H9 (cell line): ENCODE measurements at regions not wholly inside any gene's neighbourhood (a gene's known extent, or its start where the extent isn't known, plus 50 kb on each side); places are given as distances from the start of the nearest gene placed in this dataset.

Experiments used
- DNase-seq: peaks from one replicate; pipeline ENCODE4 v3.0.0-alpha.2; 2017
- H2AFZ ChIP-seq: one replicate; pipeline ENCODE4 v1.6.1; 2013; ENCODE audit warnings: mild to moderate bottlenecking, low read length, control low read depth, moderate library complexity
- H2AK5ac ChIP-seq: 2 replicates; pipeline ENCODE4 v1.6.1; 2013; ENCODE audit warnings: low read length, control low read depth, mixed read lengths; ENCODE audit not compliant: insufficient read length
- H2BK120ac ChIP-seq: one replicate; pipeline ENCODE4 v1.6.1; 2013; ENCODE audit warnings: low read depth, mild to moderate bottlenecking, low read length, control low read depth, inconsistent platforms; ENCODE audit not compliant: poor library complexity, severe bottlenecking
- H2BK12ac ChIP-seq: 2 replicates; pipeline ENCODE4 v1.6.1; 2013; ENCODE audit warnings: low read length, control low read depth, mixed read lengths, low read depth; ENCODE audit not compliant: insufficient read length
- H2BK15ac ChIP-seq: 2 replicates; pipeline ENCODE4 v1.6.1; 2013; ENCODE audit warnings: low read depth, low read length, control low read depth
- H2BK20ac ChIP-seq: one replicate; pipeline ENCODE4 v1.6.1; 2013; ENCODE audit warnings: low read depth, mild to moderate bottlenecking, low read length, control low read depth, inconsistent platforms; ENCODE audit not compliant: poor library complexity, severe bottlenecking
- H2BK5ac ChIP-seq: 2 replicates; pipeline ENCODE4 v1.6.1; 2013; ENCODE audit warnings: low read length, control low read depth, mixed read lengths; ENCODE audit not compliant: insufficient read length
- H3K14ac ChIP-seq: 2 replicates; pipeline ENCODE4 v1.6.1; 2013; ENCODE audit warnings: low read length, control low read depth; ENCODE audit not compliant: insufficient read depth
- H3K18ac ChIP-seq: 2 replicates; pipeline ENCODE4 v1.6.1; 2013; ENCODE audit warnings: low read depth, mild to moderate bottlenecking, mixed read lengths, low read length, control low read depth; ENCODE audit not compliant: insufficient read length
- H3K23ac ChIP-seq: 2 replicates; pipeline ENCODE4 v1.6.1; 2013; ENCODE audit warnings: low read length, control low read depth, mixed read lengths, low read depth; ENCODE audit not compliant: insufficient read length
- H3K23me2 ChIP-seq: 2 replicates; pipeline ENCODE4 v1.6.1; 2013; ENCODE audit warnings: low read depth, mild to moderate bottlenecking, mixed read lengths, low read length, control low read depth; ENCODE audit not compliant: insufficient read length, poor library complexity, severe bottlenecking
- H3K27ac ChIP-seq: 2 replicates; pipeline ENCODE4 v1.5.1; 2013; ENCODE audit warnings: low read length, control low read depth, mixed read lengths, low read depth; ENCODE audit not compliant: insufficient read length
- H3K27me3 ChIP-seq: 2 replicates; pipeline ENCODE4 v1.6.1; 2013; ENCODE audit warnings: low read length, control low read depth, inconsistent platforms; ENCODE audit not compliant: insufficient read depth
- H3K4ac ChIP-seq: 2 replicates; pipeline ENCODE4 v1.6.1; 2013; ENCODE audit warnings: low read depth, mild to moderate bottlenecking, control low read depth, inconsistent platforms, low read length, moderate library complexity
- H3K4me1 ChIP-seq: 2 replicates; pipeline ENCODE4 v1.6.1; 2013; ENCODE audit warnings: low read length, control low read depth, inconsistent platforms; ENCODE audit not compliant: insufficient read depth
- H3K4me2 ChIP-seq: 2 replicates; pipeline ENCODE4 v1.6.1; 2013; ENCODE audit warnings: low read length, control low read depth, mixed read lengths; ENCODE audit not compliant: insufficient read length, insufficient read depth
- H3K56ac ChIP-seq: 2 replicates; pipeline ENCODE4 v1.6.1; 2013; ENCODE audit warnings: low read depth, mild to moderate bottlenecking, mixed read lengths, low read length, control low read depth; ENCODE audit not compliant: insufficient read length
- H3K79me1 ChIP-seq: 2 replicates; pipeline ENCODE4 v1.6.1; 2013; ENCODE audit warnings: low read depth, mild to moderate bottlenecking, moderate library complexity, low read length, control low read depth, inconsistent platforms; ENCODE audit not compliant: insufficient read depth, poor library complexity, severe bottlenecking
- H3K79me2 ChIP-seq: 2 replicates; pipeline ENCODE4 v1.6.1; 2013; ENCODE audit warnings: low read length, control low read depth, inconsistent platforms; ENCODE audit not compliant: insufficient read depth
- H3K9ac ChIP-seq: 2 replicates; pipeline ENCODE4 v1.6.1; 2013; ENCODE audit warnings: low read length, control low read depth, mixed read lengths; ENCODE audit not compliant: insufficient read length; ENCODE audit errors: extremely low read depth
- H3K9me3 ChIP-seq: one replicate; pipeline ENCODE4 v1.6.1; 2013; ENCODE audit warnings: low read depth, low read length, inconsistent platforms; ENCODE audit not compliant: control insufficient read depth
- H3T11ph ChIP-seq: one replicate; pipeline ENCODE4 v1.6.1; 2013; ENCODE audit warnings: mild to moderate bottlenecking, low read length, control low read depth, inconsistent platforms
- H4K20me1 ChIP-seq: one replicate; pipeline ENCODE4 v1.6.1; 2013; ENCODE audit not compliant: control insufficient read depth, insufficient read length, insufficient read depth
- H4K5ac ChIP-seq: 2 replicates; pipeline ENCODE4 v1.6.1; 2013; ENCODE audit warnings: low read depth, mild to moderate bottlenecking, mixed read lengths, low read length, control low read depth; ENCODE audit not compliant: insufficient read length
- H4K8ac ChIP-seq: replicated peaks from 2 replicates; pipeline ENCODE4 v1.6.1; 2013; ENCODE audit warnings: low read length, control low read depth, mixed read lengths, low read depth; ENCODE audit not compliant: insufficient read length
- H4K91ac ChIP-seq: 2 replicates; pipeline ENCODE4 v1.6.1; 2013; ENCODE audit warnings: low read depth, mild to moderate bottlenecking, moderate library complexity, mixed read lengths, low read length, control low read depth; ENCODE audit not compliant: insufficient read length
- H3K27ac Mint-ChIP-seq, 3 experiments: 2 replicates in 2 of 3; 3 replicates in 1 of 3; pipeline ENCODE4 v1.8.0; 2020 to 2021; ENCODE audit warnings: mixed read lengths in 3 of 3, mild to moderate bottlenecking in 1 of 3, moderate library complexity in 1 of 3
- H3K27me3 Mint-ChIP-seq: 2 replicates; pipeline ENCODE4 v1.8.0; 2021; ENCODE audit warnings: low read depth, mild to moderate bottlenecking, moderate library complexity, mixed read lengths
- H3K36me3 Mint-ChIP-seq, 3 experiments: 2 replicates in 2 of 3; 3 replicates in 1 of 3; pipeline ENCODE4 v1.8.0; 2020 to 2021; ENCODE audit warnings: low read depth in 3 of 3, mixed read lengths in 3 of 3; ENCODE audit not compliant: insufficient read depth in 1 of 3
- H3K4me1 Mint-ChIP-seq, 2 experiments: 2 replicates each; pipeline ENCODE4 v1.8.0; 2020; ENCODE audit warnings: mixed read lengths in 2 of 2
- H3K4me3 Mint-ChIP-seq, 2 experiments: 2 replicates in 1 of 2; 3 replicates in 1 of 2; pipeline ENCODE4 v1.8.0; 2020 to 2021; ENCODE audit warnings: mild to moderate bottlenecking in 2 of 2, mixed read lengths in 2 of 2, moderate library complexity in 1 of 2
- H3K9me3 Mint-ChIP-seq, 2 experiments: 2 replicates in 1 of 2; 3 replicates in 1 of 2; pipeline ENCODE4 v1.8.0; 2020; ENCODE audit warnings: mild to moderate bottlenecking in 2 of 2, mixed read lengths in 2 of 2, moderate library complexity in 1 of 2
- WGBS: extraction: QIAGEN DNeasy Blood & Tissue Kit; methylation state at CpG from one replicate; pipeline ENCODE4 v1.1.7; 2013; ENCODE audit warnings: missing lambda C conversion rate, low lambda C conversion rate, mixed read lengths; ENCODE audit not compliant: insufficient read length; ENCODE audit errors: extremely low coverage; 5-methylcytosine and 5-hydroxymethylcytosine counted together
- TF ChIP-seq, protein P1 (sequence below): fragments of 200-600 bp; sonication (generic); conservative IDR thresholded peaks from 3 replicates; pipeline ENCODE4 v1.8.0; 2021; ENCODE audit warnings: antibody characterized with exemption, mild to moderate bottlenecking

DNA sequence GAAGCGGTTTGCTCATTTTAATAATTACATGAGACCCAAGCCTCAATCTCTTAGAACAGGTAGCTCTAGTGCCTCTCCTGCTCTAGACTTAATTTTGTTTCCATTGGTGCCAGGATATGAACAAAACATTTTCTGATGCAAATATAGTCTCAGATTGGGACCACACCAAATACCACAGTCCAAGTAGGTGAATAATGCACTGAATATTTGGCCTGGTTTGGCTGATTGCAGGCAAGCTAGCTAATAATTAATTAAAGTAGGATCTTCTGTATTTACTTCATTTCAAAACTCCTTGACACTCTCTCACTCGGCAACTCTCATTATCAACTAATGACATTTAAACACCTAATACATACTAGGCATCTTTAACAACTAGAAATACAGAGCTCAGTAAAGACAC, 219.6 kb downstream of the LTN1 start:
- no peak overlapping the region for H3K4me3 Mint-ChIP-seq
- no peak overlapping the region for H2BK5ac ChIP-seq
- H3K4me2 ChIP-seq: no peak overlapping the region
- H3K27ac ChIP-seq: no peak overlapping the region
- H3K79me1 ChIP-seq: no peaks in the 10 kb centered on the region
- H2BK20ac ChIP-seq: no peak overlapping the region
- no peak overlapping the region for H3K4ac ChIP-seq
- H2AK5ac ChIP-seq: no peak overlapping the region
- no peak overlapping the region for H4K8ac ChIP-seq
- H3K56ac ChIP-seq: no peak overlapping the region
- H2BK15ac ChIP-seq: no peak overlapping the region
- no peaks in the 10 kb centered on the region for H3K36me3 Mint-ChIP-seq
- H3K23ac ChIP-seq: no peak overlapping the region
- no peak for DNase-seq
- no CpG with 5 or more reads among the region's 2 CpGs for WGBS
- no peak overlapping the region for H2BK12ac ChIP-seq
- no peak overlapping the region for H3T11ph ChIP-seq
- no peaks in the 10 kb centered on the region for H3K9me3 ChIP-seq
- no peaks in the 10 kb centered on the region for H3K23me2 ChIP-seq
- H4K20me1 ChIP-seq: no peaks in the 10 kb centered on the region
- no peak overlapping the region for H4K91ac ChIP-seq
- no peaks in the 10 kb centered on the region for H3K79me2 ChIP-seq
- TF ChIP-seq, protein P1, sequence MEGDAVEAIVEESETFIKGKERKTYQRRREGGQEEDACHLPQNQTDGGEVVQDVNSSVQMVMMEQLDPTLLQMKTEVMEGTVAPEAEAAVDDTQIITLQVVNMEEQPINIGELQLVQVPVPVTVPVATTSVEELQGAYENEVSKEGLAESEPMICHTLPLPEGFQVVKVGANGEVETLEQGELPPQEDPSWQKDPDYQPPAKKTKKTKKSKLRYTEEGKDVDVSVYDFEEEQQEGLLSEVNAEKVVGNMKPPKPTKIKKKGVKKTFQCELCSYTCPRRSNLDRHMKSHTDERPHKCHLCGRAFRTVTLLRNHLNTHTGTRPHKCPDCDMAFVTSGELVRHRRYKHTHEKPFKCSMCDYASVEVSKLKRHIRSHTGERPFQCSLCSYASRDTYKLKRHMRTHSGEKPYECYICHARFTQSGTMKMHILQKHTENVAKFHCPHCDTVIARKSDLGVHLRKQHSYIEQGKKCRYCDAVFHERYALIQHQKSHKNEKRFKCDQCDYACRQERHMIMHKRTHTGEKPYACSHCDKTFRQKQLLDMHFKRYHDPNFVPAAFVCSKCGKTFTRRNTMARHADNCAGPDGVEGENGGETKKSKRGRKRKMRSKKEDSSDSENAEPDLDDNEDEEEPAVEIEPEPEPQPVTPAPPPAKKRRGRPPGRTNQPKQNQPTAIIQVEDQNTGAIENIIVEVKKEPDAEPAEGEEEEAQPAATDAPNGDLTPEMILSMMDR: no peak
- no peak overlapping the region for H3K9ac ChIP-seq
- no peak overlapping the region for H3K27ac Mint-ChIP-seq
- H3K4me1 Mint-ChIP-seq: no peaks in the 10 kb centered on the region
- no peak overlapping the region for H3K14ac ChIP-seq
- no peak overlapping the region for H2BK120ac ChIP-seq
- no peaks in the 10 kb centered on the region for H3K27me3 Mint-ChIP-seq
- H2AFZ ChIP-seq: no peak overlapping the region
- H3K4me1 ChIP-seq: no peaks in the 10 kb centered on the region
- H3K18ac ChIP-seq: no peak overlapping the region
- peaks cover 0 to 2% of the 10 kb centered on the region in 2 experiments; a peak in 3 of 5 replicates for H3K9me3 Mint-ChIP-seq
- no peaks in the 10 kb centered on the region for H3K27me3 ChIP-seq
- no peak overlapping the region for H4K5ac ChIP-seq
